ENCODE measurements at regions not wholly inside any gene's neighbourhood (a gene's known extent, or its start where the extent isn't known, plus 50 kb on each side); places are given as distances from the start of the nearest gene placed in this dataset.

- TF ChIP-seq HDAC2 (IDR thresholded peaks at IDR 0.05; ENCODE audit: borderline replicate concordance in 1 of 2, low read depth in 2 of 2, low read length in 2 of 2) (no peak), POLR2AphosphoS5 (IDR thresholded peaks at IDR 0.05; ENCODE audit: low read depth, low read length) (no peak), ASH2L (IDR thresholded peaks at IDR 0.05; ENCODE audit: low read length) (no peak), POLR2A (IDR thresholded peaks at IDR 0.05; ENCODE audit: control extremely low read depth in 1 of 2, low read depth in 2 of 2, low read length in 2 of 2) (no peak), ATF2 (IDR thresholded peaks at IDR 0.05; ENCODE audit: low read length) (no peak), EZH2 (IDR thresholded peaks at IDR 0.05; ENCODE audit: low read depth, low read length, severe bottlenecking) (no peak), CHD1 (IDR thresholded peaks at IDR 0.05; ENCODE audit: low read depth, low read length) (no peak), EP300 (IDR thresholded peaks at IDR 0.05; ENCODE audit: borderline replicate concordance in 1 of 2, low read depth in 2 of 2, low read length in 2 of 2) (no peak)
These were observed 89.2 kb upstream of the ZNF462 start for GRCh38 chr9:106773750-106774149.

Data from H1 (cell line).